ENCODE measurements at regions not wholly inside any gene's neighbourhood (a gene's known extent, or its start where the extent isn't known, plus 50 kb on each side); places are given as distances from the start of the nearest gene placed in this dataset.
A peak's percentile ranks its signal among the peaks of the same experiment; 100 is the strongest.

DNA sequence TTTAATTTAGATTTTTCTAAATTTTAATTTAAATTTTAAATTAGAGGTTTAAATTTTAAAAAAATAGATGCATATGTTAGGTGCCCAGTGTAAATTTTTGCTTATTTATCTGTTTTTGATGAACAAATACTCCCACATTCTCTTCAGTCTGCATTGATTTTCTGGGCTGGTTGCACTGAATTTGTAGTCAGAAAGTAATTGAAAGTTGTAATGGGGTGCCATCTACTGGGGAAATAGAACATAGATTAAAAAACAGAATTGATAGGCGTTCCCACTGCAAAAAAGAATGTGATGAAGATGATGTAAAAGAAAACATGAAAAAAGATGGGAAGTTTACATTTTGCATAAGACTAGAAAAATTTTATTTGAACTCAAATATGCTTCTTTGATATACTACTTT lies 51.7 kb upstream of the CCDC85A start:
- no peak overlapping the region for H2BK5ac ChIP-seq (ENCODE audit: low read depth, low read length)
- H3K27me3 ChIP-seq (replicated peaks in 1 of 4; ENCODE audit: control insufficient read depth in 3 of 4, extremely low read depth in 1 of 4, insufficient read depth in 3 of 4, low read length in 3 of 4) = no peaks in the 10 kb centered on the region
- H3K4me1 ChIP-seq (replicated peaks in 1 of 4; ENCODE audit: control insufficient read depth in 3 of 4, insufficient read depth in 4 of 4, low read length in 3 of 4) = peaks cover 0 to 4% (median 0%) of the 10 kb centered on the region in 4 experiments; a peak in 2 of 7 replicates
- H3K18ac ChIP-seq (ENCODE audit: extremely low read depth, low read length) = no peak overlapping the region
- DNase-seq (ENCODE audit: low read depth in 1 of 2, low spot score in 2 of 2) (no peak), FAIRE-seq (no peak)
- no peaks in the 10 kb centered on the region for H3K79me2 ChIP-seq (ENCODE audit: control insufficient read depth in 1 of 2, insufficient read depth in 2 of 2, low read length in 2 of 2)
- H4K20me1 ChIP-seq (replicated peaks in 1 of 2; ENCODE audit: control insufficient read depth in 1 of 2, insufficient read depth in 2 of 2, low read length in 2 of 2) = peaks cover 0 to 4% of the 10 kb centered on the region in 2 experiments
- H2BK20ac ChIP-seq (ENCODE audit: low read length) = no peak overlapping the region
- no peak overlapping the region for H4K5ac ChIP-seq (ENCODE audit: insufficient read length, low read depth, low read length)
- H2AK5ac ChIP-seq (ENCODE audit: low read depth, low read length) = no peak overlapping the region
- H3K36me3 ChIP-seq (ENCODE audit: control insufficient read depth in 2 of 4, insufficient read depth in 4 of 4, low read length in 3 of 4) = no peaks in the 10 kb centered on the region
- H3K79me1 ChIP-seq (ENCODE audit: low read depth, low read length) = no peaks in the 10 kb centered on the region; the same call in 1 of the 2 replicates
- H3K4me2 ChIP-seq (ENCODE audit: insufficient read depth in 1 of 2, low read depth in 2 of 2, low read length in 2 of 2) = no peak overlapping the region
- no peaks in the 10 kb centered on the region for H3K9me3 ChIP-seq (ENCODE audit: insufficient read depth in 2 of 2, low read depth in 1 of 2, low read length in 1 of 2)
- TF ChIP-seq POLR2AphosphoS5 (IDR thresholded peaks at IDR 0.05; ENCODE audit: low read depth, low read length) = no peak
- TF ChIP-seq CTCF (IDR thresholded peaks at IDR 0.05; ENCODE audit: control extremely low read depth in 1 of 3, insufficient read depth in 1 of 3, low read depth in 1 of 3, low read length in 3 of 3) = peak in 2 of 3 experiments; percentile 29 to 42; a peak in 2 of 4 replicates
- TF ChIP-seq RAD21 (IDR thresholded peaks at IDR 0.05 in 1 of 2, conservative IDR thresholded peaks at IDR 0.05 in 1 of 2; ENCODE audit: low read depth in 2 of 2, low read length in 2 of 2) = peak; percentile 71 to 75
- H3K23me2 ChIP-seq (ENCODE audit: low read depth, low read length) = no peaks in the 10 kb centered on the region
- no peak overlapping the region for H4K8ac ChIP-seq (ENCODE audit: extremely low read depth, insufficient read depth, low read length)
- no peak overlapping the region for H3K4me3 ChIP-seq (ENCODE audit: extremely low read depth in 1 of 4, insufficient read depth in 2 of 4, low read depth in 3 of 4, low read length in 4 of 4)
- H2BK15ac ChIP-seq (ENCODE audit: low read length) = no peak overlapping the region
- POLR2A ChIA-PET (ENCODE audit: partially characterized antibody) = no interaction called here
- no peak overlapping the region for H2BK120ac ChIP-seq (replicated peaks; ENCODE audit: low read depth, low read length)
- CTCF ChIA-PET (ENCODE audit: partially characterized antibody) = no interaction called here
- H3K4ac ChIP-seq (replicated peaks; ENCODE audit: insufficient read length, low read depth, low read length) = no peak overlapping the region
- H2AFZ ChIP-seq (ENCODE audit: low read length) = no peak overlapping the region
- H2BK12ac ChIP-seq (ENCODE audit: low read depth, low read length) = no peak overlapping the region
- no peak overlapping the region for H4K91ac ChIP-seq (replicated peaks; ENCODE audit: insufficient read length, low read length)
- H3K14ac ChIP-seq (ENCODE audit: insufficient read length) = no peak overlapping the region
- H3K9ac ChIP-seq (replicated peaks in 1 of 4; ENCODE audit: extremely low read depth in 1 of 4, low read depth in 3 of 4, low read length in 3 of 4) = no peak overlapping the region
- no peak overlapping the region for H3K56ac ChIP-seq (replicated peaks; ENCODE audit: insufficient read length, low read depth, low read length)
- 11% methylated on average over 1 of the region's 1 CpG; no CpG with 5 or more reads in 1 of the 2 experiments for WGBS, 2 experiments (ENCODE audit: extremely low coverage in 1 of 2, insufficient coverage in 1 of 2, insufficient read length in 1 of 2, insufficient replicate concordance in 2 of 2, low coverage in 1 of 2, low lambda C conversion rate in 2 of 2, missing lambda C conversion rate in 1 of 2)
- no peak overlapping the region for H3K27ac ChIP-seq (ENCODE audit: low read depth, low read length)
- no peak overlapping the region for H3K23ac ChIP-seq (ENCODE audit: insufficient read length)

All from H1 (cell line).